ENCODE measurements at regions not wholly inside any gene's neighbourhood (a gene's known extent, or its start where the extent isn't known, plus 50 kb on each side); places are given as distances from the start of the nearest gene placed in this dataset.

GRCh38 chr11:97979741-97980140 lies 1041.0 kb upstream of the CNTN5 start:
- TF ChIP-seq, protein P1, sequence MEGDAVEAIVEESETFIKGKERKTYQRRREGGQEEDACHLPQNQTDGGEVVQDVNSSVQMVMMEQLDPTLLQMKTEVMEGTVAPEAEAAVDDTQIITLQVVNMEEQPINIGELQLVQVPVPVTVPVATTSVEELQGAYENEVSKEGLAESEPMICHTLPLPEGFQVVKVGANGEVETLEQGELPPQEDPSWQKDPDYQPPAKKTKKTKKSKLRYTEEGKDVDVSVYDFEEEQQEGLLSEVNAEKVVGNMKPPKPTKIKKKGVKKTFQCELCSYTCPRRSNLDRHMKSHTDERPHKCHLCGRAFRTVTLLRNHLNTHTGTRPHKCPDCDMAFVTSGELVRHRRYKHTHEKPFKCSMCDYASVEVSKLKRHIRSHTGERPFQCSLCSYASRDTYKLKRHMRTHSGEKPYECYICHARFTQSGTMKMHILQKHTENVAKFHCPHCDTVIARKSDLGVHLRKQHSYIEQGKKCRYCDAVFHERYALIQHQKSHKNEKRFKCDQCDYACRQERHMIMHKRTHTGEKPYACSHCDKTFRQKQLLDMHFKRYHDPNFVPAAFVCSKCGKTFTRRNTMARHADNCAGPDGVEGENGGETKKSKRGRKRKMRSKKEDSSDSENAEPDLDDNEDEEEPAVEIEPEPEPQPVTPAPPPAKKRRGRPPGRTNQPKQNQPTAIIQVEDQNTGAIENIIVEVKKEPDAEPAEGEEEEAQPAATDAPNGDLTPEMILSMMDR (IDR thresholded peaks at IDR 0.05; ENCODE audit: low read depth, low read length): no peak
- TF ChIP-seq POLR2A (IDR thresholded peaks at IDR 0.05; ENCODE audit: extremely low read depth, insufficient read length): no peak

All from NB4 (cell line).